Forelimb muscle (tissue), 1 donor: ENCODE measurements at regions not wholly inside any gene's neighbourhood (a gene's known extent, or its start where the extent isn't known, plus 50 kb on each side); places are given as distances from the start of the nearest gene placed in this dataset.

Source experiments
- DNase-seq: peaks from one replicate; pipeline ENCODE4 v3.0.0-alpha.2; 2013; ENCODE audit warnings: low read depth

- DNase-seq: peak; percentile 36
Observed at GRCh38 chr13:84208246-84208910, 326.1 kb upstream of the SLITRK1 start.

DNA sequence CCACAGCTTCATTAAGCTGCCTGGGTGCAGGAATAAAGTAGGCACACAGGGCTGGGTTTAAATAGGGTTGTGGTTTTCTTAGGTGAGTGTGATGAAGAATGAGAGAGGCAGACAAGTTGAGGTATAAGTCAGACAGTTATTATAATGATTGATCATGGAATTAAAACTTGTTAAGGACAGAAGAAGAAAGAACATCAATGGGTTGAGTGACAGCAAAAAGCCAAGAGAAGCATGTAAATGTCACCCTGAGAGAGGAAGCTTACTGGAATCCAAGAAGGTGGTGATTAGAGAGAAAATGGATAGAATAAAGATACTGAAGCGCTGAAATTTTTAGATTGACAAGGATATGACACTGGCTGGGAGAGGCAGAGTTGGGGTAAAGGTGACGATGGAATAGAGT, 325.2 kb upstream of the SLITRK1 start:
- DNase-seq: no peak

DNA sequence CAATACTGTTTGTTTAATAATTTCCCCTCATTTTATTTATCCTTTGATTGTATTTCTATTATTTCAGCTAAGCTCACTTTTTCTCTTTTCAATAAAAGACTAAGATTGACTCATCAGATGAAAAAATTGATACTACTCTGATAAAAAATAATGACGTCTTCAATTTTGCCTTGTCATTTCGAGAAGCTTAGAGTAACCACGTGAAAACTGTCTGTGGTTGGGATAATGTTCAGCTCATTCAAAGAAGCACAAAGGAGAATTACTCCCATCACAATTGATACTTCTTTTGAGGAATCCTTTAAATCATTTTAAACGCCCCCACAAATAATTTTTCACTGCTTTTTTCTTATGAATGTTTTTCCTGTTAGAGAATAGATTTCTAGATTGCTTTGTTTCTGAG, 318.7 kb upstream of the SLITRK1 start:
- no peak for DNase-seq

- DNase-seq: no peak
Observed at GRCh38 chr13:84192125-84192524, 309.9 kb upstream of the SLITRK1 start.

DNA sequence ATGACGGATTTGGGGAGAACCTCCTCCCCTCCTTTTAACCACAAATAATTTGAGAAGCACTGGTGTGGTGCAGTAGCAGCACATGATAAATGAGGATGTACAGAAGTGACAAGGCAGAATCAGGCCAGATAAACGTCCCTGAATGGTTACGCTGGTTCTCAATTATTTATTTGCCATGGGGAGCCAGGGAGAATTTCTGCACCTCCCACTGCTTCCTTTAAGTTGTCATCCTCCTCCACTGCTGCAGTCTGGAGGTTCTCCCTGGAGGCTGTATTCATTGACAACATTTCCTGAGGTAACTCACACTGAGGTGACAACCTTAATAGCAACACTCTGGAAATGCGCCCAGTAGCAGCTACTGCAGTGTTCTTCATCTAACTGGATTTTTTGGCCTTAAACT, 308.9 kb upstream of the SLITRK1 start:
- no peak for DNase-seq

GRCh38 chr13:84187626-84188025, 305.4 kb upstream of the SLITRK1 start:
- DNase-seq: no peak

GRCh38 chr13:84139561-84140158, 257.4 kb upstream of the SLITRK1 start:
- no peak for DNase-seq

DNA sequence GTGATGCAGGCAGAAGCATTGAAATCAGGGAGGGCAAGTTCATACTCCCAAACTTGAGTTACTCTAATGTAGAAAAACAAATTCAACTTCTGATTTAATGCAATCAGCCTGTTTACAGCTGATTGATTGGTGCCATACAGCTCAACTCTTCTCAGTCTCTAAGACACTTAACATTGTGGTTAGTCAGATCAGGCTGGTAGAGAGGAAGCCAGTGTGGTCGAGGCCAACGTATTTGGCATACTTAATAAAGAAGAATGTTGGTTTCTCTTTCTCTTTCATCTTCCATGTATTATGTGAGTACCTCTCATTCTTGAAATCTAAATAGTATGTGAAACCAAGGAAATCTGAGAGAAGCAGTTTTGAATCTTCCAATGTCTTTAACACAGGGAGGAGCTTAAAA, 255.0 kb upstream of the SLITRK1 start:
- DNase-seq: no peak

DNA sequence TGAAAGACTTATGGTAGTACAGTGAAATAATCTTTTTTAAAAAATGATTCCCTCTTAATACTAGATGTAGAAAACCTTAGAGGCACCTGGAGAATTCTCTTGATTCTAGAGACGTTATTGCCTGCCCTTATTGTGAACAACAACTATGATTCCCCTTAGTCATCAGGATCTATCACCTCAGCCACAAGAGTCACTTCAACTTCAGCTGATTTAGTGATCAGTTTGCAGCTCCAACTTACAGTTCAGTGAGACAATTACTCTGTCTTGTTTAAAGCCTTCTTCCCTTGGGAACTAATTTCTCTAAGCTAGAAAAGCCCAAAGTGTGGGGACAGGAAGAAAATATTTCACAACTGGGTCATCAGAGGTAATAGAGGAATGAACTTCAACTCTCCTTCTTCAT, 254.3 kb upstream of the SLITRK1 start:
- DNase-seq: no peak

DNA sequence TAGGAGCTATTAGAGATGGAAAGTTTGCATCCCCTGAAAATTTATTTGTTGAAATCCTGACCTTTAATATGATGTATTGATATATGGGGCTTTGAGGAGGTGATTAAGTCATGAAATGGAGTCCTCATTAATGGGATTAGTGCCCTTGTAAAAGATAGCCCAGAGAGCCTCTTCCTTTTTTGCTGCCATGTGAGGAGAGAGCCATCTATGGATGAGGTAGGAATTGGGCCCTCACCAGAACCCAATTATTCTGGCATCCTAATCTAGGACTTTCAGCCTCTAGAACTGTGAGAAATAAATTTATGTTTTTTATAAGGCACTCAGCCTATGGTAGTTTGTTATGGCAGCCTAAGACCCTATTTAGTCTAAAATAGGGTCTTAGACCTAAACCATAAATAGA, 250.2 kb upstream of the SLITRK1 start:
- no peak for DNase-seq

DNA sequence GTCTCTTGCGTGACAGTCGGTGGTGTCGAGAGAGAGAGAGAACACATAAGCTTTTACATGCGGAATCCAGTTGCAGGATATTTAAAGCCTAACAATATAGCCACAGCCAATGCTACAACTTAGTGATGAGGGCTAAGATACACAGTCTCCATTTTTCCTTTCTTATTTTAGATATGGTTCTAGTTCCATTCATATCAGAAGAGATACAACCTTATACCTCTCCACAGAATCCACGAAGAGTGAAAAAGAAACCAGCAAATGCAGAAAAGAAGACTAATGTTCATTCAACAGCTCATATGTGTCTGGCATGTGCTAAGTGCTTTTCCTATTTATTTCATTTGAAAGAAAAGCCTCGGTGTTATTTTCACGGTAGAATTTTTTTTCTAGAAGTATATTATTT, 249.0 kb upstream of the SLITRK1 start:
- DNase-seq: no peak

DNA sequence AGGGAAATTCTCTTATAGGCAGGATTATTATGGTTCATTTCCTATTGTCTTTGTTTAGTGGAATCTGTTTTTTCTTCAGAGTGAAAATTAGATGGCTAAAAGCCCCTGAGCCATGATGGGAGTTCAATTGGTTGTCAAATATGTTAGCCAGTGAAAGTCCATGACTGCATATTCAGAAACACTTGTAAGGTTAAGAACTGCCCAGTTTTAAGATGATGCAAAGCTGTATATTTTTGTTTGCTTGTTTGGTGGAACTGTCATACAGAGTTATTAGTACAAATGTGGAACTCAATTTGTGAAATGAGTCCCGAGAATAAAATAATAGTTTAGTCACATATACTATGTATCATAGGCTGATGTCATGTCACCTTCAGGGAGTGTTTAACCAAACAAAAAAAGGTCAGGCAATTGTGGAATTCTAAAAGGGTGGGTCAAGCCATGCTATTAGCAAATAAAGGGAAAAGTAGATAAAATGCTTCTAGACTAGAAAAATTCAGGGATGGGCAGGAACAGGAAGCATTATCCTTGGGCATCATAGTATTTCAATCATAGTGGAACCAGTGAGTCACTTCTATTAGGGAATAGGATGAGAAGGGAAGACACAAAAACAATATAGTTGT, 248.3 kb upstream of the SLITRK1 start:
- DNase-seq: no peak

GRCh38 chr13:84129966-84130365, 247.7 kb upstream of the SLITRK1 start:
- no peak for DNase-seq

DNA sequence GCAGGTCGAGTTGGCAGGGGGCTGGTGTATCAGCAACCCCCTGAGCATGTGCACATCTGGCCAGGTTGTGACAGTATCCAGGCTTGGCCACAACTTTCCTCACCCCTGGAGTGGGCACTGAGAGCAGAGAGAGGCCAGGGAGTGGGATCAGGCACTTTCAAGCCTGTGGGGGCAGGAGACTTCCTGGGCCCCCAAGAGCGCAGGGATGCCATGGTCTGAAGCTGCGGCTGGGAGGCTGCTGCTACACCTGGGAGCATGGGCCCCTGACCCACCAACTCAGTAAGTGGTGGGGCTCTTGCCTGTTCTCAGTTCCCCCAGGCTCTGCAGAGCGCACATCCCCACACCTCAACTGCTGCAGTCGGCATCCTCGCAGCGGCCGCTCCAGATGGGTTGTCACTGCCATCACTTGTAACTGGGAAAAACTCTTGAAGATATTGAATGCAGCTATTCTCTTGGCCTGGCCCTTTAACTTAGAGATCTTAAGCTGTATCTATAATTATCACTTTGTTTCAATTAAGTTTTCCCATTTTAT, 245.4 kb upstream of the SLITRK1 start:
- DNase-seq: no peak

- no peak for DNase-seq
Observed at GRCh38 chr13:84126671-84127171, 244.4 kb upstream of the SLITRK1 start.

- no peak for DNase-seq
Observed at GRCh38 chr13:84121456-84121855, 239.2 kb upstream of the SLITRK1 start.

DNA sequence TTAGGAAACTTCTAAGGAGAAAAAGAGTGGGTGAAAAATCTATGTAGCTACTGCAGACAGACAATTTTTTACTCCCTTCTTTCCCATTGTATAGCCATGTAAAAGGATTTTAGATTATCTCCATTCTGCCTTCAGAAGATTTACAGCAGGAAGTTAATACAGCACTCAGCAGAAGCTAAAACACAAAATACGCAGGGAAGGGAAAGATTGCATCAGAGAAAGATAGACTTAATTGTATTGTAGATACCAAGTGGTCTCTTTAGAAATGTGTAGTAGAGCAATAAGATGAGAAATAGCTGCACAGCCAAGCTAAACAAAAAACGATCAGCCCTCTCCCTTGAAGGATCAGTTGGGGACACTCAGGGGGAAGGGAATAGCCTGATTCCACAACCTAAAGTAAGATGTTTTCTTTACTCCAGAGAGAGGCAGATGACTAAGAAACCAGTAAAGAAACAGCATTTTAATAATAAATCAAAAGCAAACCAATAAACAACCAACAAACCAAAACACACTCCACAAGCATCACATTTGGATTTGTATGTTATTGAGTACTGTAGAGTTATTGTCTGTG, 236.7 kb upstream of the SLITRK1 start:
- no peak for DNase-seq

DNA sequence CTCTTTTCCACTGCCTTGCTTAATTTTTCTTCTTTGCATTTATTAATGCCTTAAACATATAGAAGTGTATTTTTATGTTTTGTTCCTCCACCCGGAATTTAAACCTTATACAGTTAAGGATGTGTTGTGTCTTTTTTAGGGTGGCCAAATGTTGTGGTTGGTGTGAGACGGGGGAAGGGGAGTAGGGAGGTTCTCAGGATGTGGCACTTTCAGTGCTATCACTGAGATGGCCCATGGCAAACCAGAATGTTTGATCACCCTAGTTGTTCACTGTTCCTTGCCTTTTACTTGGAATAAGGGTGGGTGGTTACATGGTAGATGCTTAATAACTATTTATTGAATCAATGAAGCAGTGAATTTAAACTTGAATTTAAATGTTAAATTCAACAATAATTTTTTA, 216.0 kb upstream of the SLITRK1 start:
- DNase-seq: no peak

- no peak for DNase-seq
Observed at GRCh38 chr13:84097148-84097547, 214.9 kb upstream of the SLITRK1 start.

DNA sequence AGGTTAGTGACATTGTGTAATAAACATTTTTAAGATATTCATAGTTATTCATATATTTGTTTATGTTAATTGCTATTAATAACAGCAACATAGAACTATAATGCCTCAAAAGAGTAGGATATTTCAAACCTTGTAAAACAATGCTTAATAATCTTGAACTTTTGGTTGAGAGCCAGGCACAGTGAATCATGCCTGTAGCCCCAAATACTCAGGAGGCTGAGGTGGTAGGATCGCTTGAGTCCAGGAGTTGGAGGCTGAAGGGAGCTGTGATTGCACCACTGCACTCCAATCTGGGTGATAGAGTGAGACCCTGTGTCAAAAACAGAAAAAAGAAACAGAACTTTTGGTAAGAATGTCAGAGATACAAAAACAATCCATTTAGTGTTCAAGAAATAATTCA, 213.9 kb upstream of the SLITRK1 start:
- DNase-seq: no peak

DNA sequence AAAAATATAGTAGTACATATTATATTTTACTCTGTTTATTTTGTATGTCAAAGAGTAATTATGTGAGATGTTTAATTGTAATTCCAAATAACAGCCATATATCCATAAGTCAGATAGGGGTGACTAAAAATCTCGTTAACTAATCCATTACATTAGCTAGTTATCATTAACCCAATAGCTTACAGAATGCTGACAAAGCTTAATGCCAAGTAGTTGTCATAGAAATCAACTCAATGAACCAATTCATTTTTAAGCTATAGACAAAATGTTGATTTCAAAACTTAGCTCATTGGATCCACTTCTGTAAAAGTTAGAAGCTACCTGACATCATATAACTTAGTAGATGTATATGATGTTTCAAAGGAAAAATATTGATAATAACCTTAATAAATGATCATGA, 206.7 kb upstream of the SLITRK1 start:
- DNase-seq: no peak

GRCh38 chr13:84086847-84087162, 204.5 kb upstream of the SLITRK1 start:
- no peak for DNase-seq
